SK-N-SH (cell line): ENCODE measurements at regions not wholly inside any gene's neighbourhood (a gene's known extent, or its start where the extent isn't known, plus 50 kb on each side); places are given as distances from the start of the nearest gene placed in this dataset.

Experiments
- CTCF ChIP-seq: fragments of 200-600 bp; sonication (generic); IDR thresholded peaks from 2 replicates; pipeline ENCODE4 v1.6.1; 2017; ENCODE audit warnings: antibody characterized with exemption, mild to moderate bottlenecking, moderate library complexity
- EZH2phosphoT487 ChIP-seq: fragments of 200-600 bp; sonication (generic); IDR thresholded peaks from 2 replicates; pipeline ENCODE4 v1.6.1; 2017; ENCODE audit warnings: low read depth, mixed run types, mild to moderate bottlenecking, antibody characterized with exemption, moderate library complexity, borderline replicate concordance
- POLR2AphosphoS5 ChIP-seq: IDR thresholded peaks from 2 replicates; pipeline ENCODE4 v1.6.1; 2012; ENCODE audit warnings: low read depth, low read length

DNA sequence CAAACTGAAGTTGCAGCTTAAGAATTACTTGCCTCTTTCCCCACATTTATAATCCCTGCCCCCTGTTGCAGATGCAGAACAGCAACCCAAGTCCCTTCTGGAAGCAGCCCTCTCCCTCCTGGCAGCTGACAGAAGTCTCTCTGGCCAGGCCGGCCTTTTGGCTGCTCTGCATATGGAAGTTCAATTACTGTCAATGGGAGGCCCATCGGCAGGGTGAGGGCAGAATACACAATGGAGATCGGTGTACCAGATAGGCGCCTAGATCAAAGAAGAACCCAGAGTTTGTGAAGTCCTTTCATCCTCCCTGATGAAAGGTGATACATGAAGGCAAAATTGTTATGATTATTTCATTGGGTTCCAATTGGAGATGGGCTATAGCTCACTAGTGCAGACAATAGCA, 327.9 kb upstream of the CTNNB1 start:
- TF ChIP-seq EZH2phosphoT487, result no peak
- TF ChIP-seq CTCF, result no peak
- TF ChIP-seq POLR2AphosphoS5, result no peak
